ENCODE measurements at regions not wholly inside any gene's neighbourhood (a gene's known extent, or its start where the extent isn't known, plus 50 kb on each side); places are given as distances from the start of the nearest gene placed in this dataset.

GRCh38 chr2:58870704-58871103, 629.6 kb upstream of the FANCL start:
- no peaks in the 10 kb centered on the region for H3K9me2 ChIP-seq (ENCODE audit: insufficient read depth)
- H3K9me3 ChIP-seq (ENCODE audit: insufficient read depth, low read depth), result no peaks in the 10 kb centered on the region
- H3K4me3 ChIP-seq, result no peak overlapping the region
- H3K4me2 ChIP-seq, result no peak overlapping the region
- H3K79me2 ChIP-seq (ENCODE audit: low read depth), result no peaks in the 10 kb centered on the region
- intact Hi-C loops (cut with micrococcal nuclease; ENCODE audit: unreplicated experiment), result no loop called here
- H3F3A ChIP-seq (ENCODE audit: insufficient read depth, low read depth), result no peaks in the 10 kb centered on the region
- no peaks in the 10 kb centered on the region for H3K4me1 ChIP-seq (replicated peaks; ENCODE audit: insufficient read depth)
- ChIA-PET CTCF (no interaction called here), POLR2A (ENCODE audit: unreplicated experiment) (no interaction called here)
- no peaks in the 10 kb centered on the region for H3K27me3 ChIP-seq (ENCODE audit: insufficient read depth, low read depth)
- no peaks in the 10 kb centered on the region for H4K20me1 ChIP-seq (ENCODE audit: insufficient read depth)
- no peak overlapping the region for H2AFZ ChIP-seq
- DNase-seq, result no peak
- H3K27ac ChIP-seq, result no peak overlapping the region
- no TSS peak for BruUV-seq (replicated peaks)
- no peak for TF ChIP-seq EZH2 (IDR thresholded peaks at IDR 0.05; ENCODE audit: low read depth)
- TF ChIP-seq CTCF (conservative IDR thresholded peaks at IDR 0.05), result no peak
- H3K36me3 ChIP-seq (ENCODE audit: low read depth), result no peaks in the 10 kb centered on the region

GRCh38 chr2:58866946-58867345, 625.8 kb upstream of the FANCL start:
- intact Hi-C loops (cut with micrococcal nuclease; ENCODE audit: unreplicated experiment), result no loop called here
- no peak overlapping the region for H3K27ac ChIP-seq
- CTCF ChIA-PET, result no interaction called here
- no peaks in the 10 kb centered on the region for H3K27me3 ChIP-seq (ENCODE audit: insufficient read depth, low read depth)
- no peak overlapping the region for H2AFZ ChIP-seq
- H3K36me3 ChIP-seq (ENCODE audit: low read depth), result no peaks in the 10 kb centered on the region
- no peaks in the 10 kb centered on the region for H3K79me2 ChIP-seq (ENCODE audit: low read depth)
- no peaks in the 10 kb centered on the region for H4K20me1 ChIP-seq (ENCODE audit: insufficient read depth)
- POLR2A ChIA-PET (ENCODE audit: unreplicated experiment), result no interaction called here
- no peak overlapping the region for H3K4me2 ChIP-seq
- no peaks in the 10 kb centered on the region for H3F3A ChIP-seq (ENCODE audit: insufficient read depth, low read depth)
- no peaks in the 10 kb centered on the region for H3K9me2 ChIP-seq (ENCODE audit: insufficient read depth)
- DNase-seq, result no peak
- BruUV-seq (replicated peaks), result no TSS peak
- H3K9me3 ChIP-seq (ENCODE audit: insufficient read depth, low read depth), result no peaks in the 10 kb centered on the region
- no peaks in the 10 kb centered on the region for H3K4me1 ChIP-seq (replicated peaks; ENCODE audit: insufficient read depth)
- TF ChIP-seq CTCF (conservative IDR thresholded peaks at IDR 0.05) (no peak), EZH2 (IDR thresholded peaks at IDR 0.05; ENCODE audit: low read depth) (no peak)
- H3K4me3 ChIP-seq, result no peak overlapping the region

- Histone ChIP-seq H3K9me2 (ENCODE audit: insufficient read depth) (no peaks in the 10 kb centered on the region), H3K79me2 (ENCODE audit: low read depth) (no peaks in the 10 kb centered on the region), H3K4me1 (replicated peaks; ENCODE audit: insufficient read depth) (no peaks in the 10 kb centered on the region), H3K27me3 (ENCODE audit: insufficient read depth, low read depth) (no peaks in the 10 kb centered on the region), H2AFZ (no peak overlapping the region), H3K4me3 (no peak overlapping the region), H4K20me1 (ENCODE audit: insufficient read depth) (no peaks in the 10 kb centered on the region), H3K36me3 (ENCODE audit: low read depth) (no peaks in the 10 kb centered on the region), H3K4me2 (no peak overlapping the region), H3F3A (ENCODE audit: insufficient read depth, low read depth) (no peaks in the 10 kb centered on the region), H3K27ac (no peak overlapping the region), H3K9me3 (ENCODE audit: insufficient read depth, low read depth) (no peaks in the 10 kb centered on the region)
- TF ChIP-seq EZH2 (IDR thresholded peaks at IDR 0.05; ENCODE audit: low read depth) (no peak), CTCF (conservative IDR thresholded peaks at IDR 0.05) (no peak)
- DNase-seq, result no peak
- intact Hi-C loops (cut with micrococcal nuclease; ENCODE audit: unreplicated experiment), result no loop called here
- BruUV-seq (replicated peaks), result no TSS peak
- POLR2A ChIA-PET (ENCODE audit: unreplicated experiment), result no interaction called here
- CTCF ChIA-PET, result no interaction called here
Observed at GRCh38 chr2:58866527-58866926, 625.4 kb upstream of the FANCL start.

Measured in PC-9 (cell line).